ENCODE measurements at regions not wholly inside any gene's neighbourhood (a gene's known extent, or its start where the extent isn't known, plus 50 kb on each side); places are given as distances from the start of the nearest gene placed in this dataset.

GRCh38 chr7:1296356-1296981 lies 63.8 kb downstream of the UNCX start:
- TF ChIP-seq, protein P1, sequence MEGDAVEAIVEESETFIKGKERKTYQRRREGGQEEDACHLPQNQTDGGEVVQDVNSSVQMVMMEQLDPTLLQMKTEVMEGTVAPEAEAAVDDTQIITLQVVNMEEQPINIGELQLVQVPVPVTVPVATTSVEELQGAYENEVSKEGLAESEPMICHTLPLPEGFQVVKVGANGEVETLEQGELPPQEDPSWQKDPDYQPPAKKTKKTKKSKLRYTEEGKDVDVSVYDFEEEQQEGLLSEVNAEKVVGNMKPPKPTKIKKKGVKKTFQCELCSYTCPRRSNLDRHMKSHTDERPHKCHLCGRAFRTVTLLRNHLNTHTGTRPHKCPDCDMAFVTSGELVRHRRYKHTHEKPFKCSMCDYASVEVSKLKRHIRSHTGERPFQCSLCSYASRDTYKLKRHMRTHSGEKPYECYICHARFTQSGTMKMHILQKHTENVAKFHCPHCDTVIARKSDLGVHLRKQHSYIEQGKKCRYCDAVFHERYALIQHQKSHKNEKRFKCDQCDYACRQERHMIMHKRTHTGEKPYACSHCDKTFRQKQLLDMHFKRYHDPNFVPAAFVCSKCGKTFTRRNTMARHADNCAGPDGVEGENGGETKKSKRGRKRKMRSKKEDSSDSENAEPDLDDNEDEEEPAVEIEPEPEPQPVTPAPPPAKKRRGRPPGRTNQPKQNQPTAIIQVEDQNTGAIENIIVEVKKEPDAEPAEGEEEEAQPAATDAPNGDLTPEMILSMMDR (IDR thresholded peaks at IDR 0.05) = no peak
- no peak for TF ChIP-seq POLR2AphosphoS5 (IDR thresholded peaks at IDR 0.05)
- TF ChIP-seq EP300 (IDR thresholded peaks at IDR 0.05) = no peak

Measured in gastroesophageal sphincter (tissue), 3 donors.